Endothelial cell of umbilical vein (primary cell): ENCODE measurements at regions not wholly inside any gene's neighbourhood (a gene's known extent, or its start where the extent isn't known, plus 50 kb on each side); places are given as distances from the start of the nearest gene placed in this dataset.

ENCODE experiments used
- BruUV-seq: library from RNA; stranded (reverse); fragments of 400-500 nt; replicated peaks from 2 replicates; lab custom pipeline; 2021; lab: Mats Ljungman, UMichigan
- CTCF ChIA-PET: fragments of 300-600, 350-600 bp; sonication (Branson Sonifier 250); formaldehyde crosslinking; loops from one replicate; lab custom pipeline; 2021; ENCODE audit warnings: antibody characterized with exemption, inconsistent platforms; lab: Charles Lee
- POLR2A ChIA-PET: fragments of 300-600, 350-600 bp; sonication (Branson Sonifier 250); formaldehyde crosslinking; loops from one replicate; lab custom pipeline; 2021; ENCODE audit warnings: antibody characterized with exemption, inconsistent platforms; lab: Charles Lee
- DNase-seq: peaks from one replicate; pipeline ENCODE4 v3.0.0-alpha.2; 2011; ENCODE audit warnings: low read depth, low spot score
- FAIRE-seq: peaks from 2 replicates; lab custom pipeline; 2011; peaks lifted over from hg19 to GRCh38; lab: Jason Lieb, UNC
- H2AFZ ChIP-seq: 2 replicates; pipeline ENCODE4 v1.6.0; 2012; ENCODE audit warnings: low read depth, low read length, control low read depth, inconsistent platforms
- H3K27ac ChIP-seq: 2 replicates; pipeline ENCODE4 v1.5.1; 2011; ENCODE audit warnings: low read depth, mild to moderate bottlenecking, control low read depth, low read length, moderate library complexity; ENCODE audit not compliant: insufficient read depth
- H3K27me3 ChIP-seq, 2 experiments: 2 replicates each; pipeline versions ENCODE4 v1.6.0 to v1.6.1; 2011; ENCODE audit warnings: low read length in 2 of 2, mixed read lengths in 1 of 2; ENCODE audit not compliant: control insufficient read depth in 2 of 2, insufficient read depth in 2 of 2
- H3K36me3 ChIP-seq, 2 experiments: 2 replicates in 1 of 2; 3 replicates in 1 of 2; pipeline ENCODE4 v1.5.1; 2011; ENCODE audit warnings: low read length in 2 of 2, mild to moderate bottlenecking in 1 of 2, moderate library complexity in 1 of 2; ENCODE audit not compliant: control insufficient read depth in 2 of 2, insufficient read depth in 2 of 2; ENCODE audit errors: extremely low read depth in 1 of 2
- H3K4me1 ChIP-seq: 3 replicates; pipeline ENCODE4 v1.5.1; 2011; ENCODE audit warnings: mild to moderate bottlenecking, low read length; ENCODE audit not compliant: control insufficient read depth, insufficient read depth; ENCODE audit errors: extremely low read depth
- H3K4me2 ChIP-seq: 2 replicates; pipeline ENCODE4 v1.6.1; 2011; ENCODE audit warnings: low read length, control low read depth, mixed read lengths; ENCODE audit not compliant: insufficient read depth
- H3K4me3 ChIP-seq, 3 experiments: fragments of 200-600 bp in 1 of 3; sonication (generic), shearing (Covaris generic) in 1 of 3; replicated peaks in 1 of 3; 2 replicates each; pipeline ENCODE4 v1.5.1; 2011 to 2016; ENCODE audit warnings: control low read depth in 3 of 3, low read length in 3 of 3, mild to moderate bottlenecking in 2 of 3, inconsistent platforms in 1 of 3, low read depth in 1 of 3, moderate library complexity in 1 of 3; ENCODE audit not compliant: insufficient read depth in 1 of 3
- H3K79me2 ChIP-seq: 2 replicates; pipeline ENCODE4 v1.6.0; 2012; ENCODE audit warnings: low read length, inconsistent platforms; ENCODE audit not compliant: control insufficient read depth, insufficient read depth
- H3K9ac ChIP-seq: replicated peaks from 2 replicates; pipeline ENCODE3; 2011; ENCODE audit warnings: low read length, control low read depth; ENCODE audit not compliant: insufficient read depth; ENCODE audit errors: extremely low read depth
- H3K9me1 ChIP-seq: replicated peaks from 3 replicates; pipeline ENCODE4 v1.6.0; 2011; ENCODE audit warnings: mild to moderate bottlenecking, low read length; ENCODE audit not compliant: control insufficient read depth, insufficient read depth; ENCODE audit errors: extremely low read depth
- H3K9me3 ChIP-seq: replicated peaks from 2 replicates; pipeline ENCODE4 v1.5.1; 2012; ENCODE audit warnings: low read length, inconsistent platforms; ENCODE audit not compliant: control insufficient read depth, insufficient read depth
- H4K20me1 ChIP-seq: replicated peaks from 2 replicates; pipeline ENCODE3; 2011; ENCODE audit warnings: mild to moderate bottlenecking, low read length; ENCODE audit not compliant: control insufficient read depth, insufficient read depth; ENCODE audit errors: extremely low read depth
- EZH2 ChIP-seq: IDR thresholded peaks from 2 replicates; pipeline ENCODE4 v1.6.1; 2012; ENCODE audit warnings: borderline replicate concordance, low read depth, mild to moderate bottlenecking, moderate library complexity, low read length, inconsistent platforms; ENCODE audit not compliant: severe bottlenecking
- FOS ChIP-seq: IDR thresholded peaks from 2 replicates; pipeline ENCODE4 v1.6.1; 2011; ENCODE audit warnings: mild to moderate bottlenecking, low read length, moderate library complexity, borderline replicate concordance; ENCODE audit not compliant: insufficient read depth
- GATA2 ChIP-seq: IDR thresholded peaks from 2 replicates; pipeline ENCODE4 v1.7.0; 2011; ENCODE audit warnings: low read depth, mild to moderate bottlenecking, moderate library complexity, mixed read lengths, low read length; ENCODE audit not compliant: insufficient read length, insufficient read depth
- JUN ChIP-seq: IDR thresholded peaks from 2 replicates; pipeline ENCODE4 v1.6.1; 2011; ENCODE audit warnings: borderline replicate concordance, low read depth; ENCODE audit not compliant: insufficient read length, insufficient read depth
- MYC ChIP-seq: IDR thresholded peaks from one replicate; pipeline ENCODE4 v1.6.1; 2011; ENCODE audit warnings: mild to moderate bottlenecking, low read depth, low read length
- POLR2A ChIP-seq: IDR thresholded peaks from 2 replicates; pipeline ENCODE4 v1.6.1; 2012; ENCODE audit warnings: low read depth, mild to moderate bottlenecking, control low read depth, low read length
- POLR2AphosphoS5 ChIP-seq: IDR thresholded peaks from 2 replicates; pipeline ENCODE4 v1.6.1; 2012; ENCODE audit warnings: low read depth, mild to moderate bottlenecking, control low read depth, low read length, moderate library complexity; ENCODE audit not compliant: insufficient read depth
- dilution Hi-C: fragments of 300-500 bp; cut with MboI; formaldehyde crosslinking; loops from one replicate; pipeline ENCODE4 v1.15.0; 2019; ENCODE audit warnings: low sequenced_read_pairs; ENCODE audit not compliant: extremely low pct_ligation_motif_present
- intact Hi-C: fragments of 100-400 bp; cut with micrococcal nuclease; formaldehyde crosslinking; loops from one replicate; pipeline ENCODE4 v1.10.0; 2022
- TF ChIP-seq, protein P1 (sequence below), 2 donors: IDR thresholded peaks; 1 replicate in 1 of 2; 2 replicates in 1 of 2; pipeline ENCODE4 v1.5.1; 2011; ENCODE audit warnings: low read length in 2 of 2, mild to moderate bottlenecking in 2 of 2, moderate library complexity in 2 of 2, control low read depth in 1 of 2, inconsistent platforms in 1 of 2, low read depth in 1 of 2; ENCODE audit not compliant: insufficient read depth in 1 of 2; ENCODE audit errors: extremely low read depth in 1 of 2

DNA sequence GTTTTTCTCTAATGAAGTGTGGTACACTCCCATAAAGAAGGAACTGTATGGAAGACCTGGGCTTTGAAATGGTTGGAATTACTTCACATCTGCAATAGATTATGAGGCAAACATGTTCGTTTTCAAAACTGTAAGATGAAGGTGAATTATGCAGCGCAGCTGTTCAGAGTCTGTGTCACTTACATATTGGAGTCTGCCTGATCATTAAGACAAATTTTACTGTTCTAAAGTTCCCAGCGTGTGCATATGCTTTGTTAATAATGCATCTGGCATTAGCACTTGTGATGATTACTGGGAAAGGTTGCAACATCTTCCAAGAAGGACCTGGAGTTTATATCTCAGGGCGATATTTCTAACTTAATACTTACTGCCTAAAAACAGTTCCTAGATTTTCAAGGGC lies 255.2 kb upstream of the ZC3H12C start:
- H2AFZ ChIP-seq, result no peak overlapping the region
- no peak overlapping the region for H3K4me3 ChIP-seq
- FAIRE-seq (no peak), DNase-seq (no peak)
- dilution Hi-C loops (no loop called here), intact Hi-C loops (no loop called here)
- H4K20me1 ChIP-seq, result no peaks in the 10 kb centered on the region
- no peaks in the 10 kb centered on the region for H3K9me1 ChIP-seq
- no peak overlapping the region for H3K4me2 ChIP-seq
- no peaks in the 10 kb centered on the region for H3K9me3 ChIP-seq
- H3K27me3 ChIP-seq, result no peaks in the 10 kb centered on the region
- TF ChIP-seq GATA2, result no peak
- TF ChIP-seq FOS, result no peak
- TF ChIP-seq MYC, result no peak
- TF ChIP-seq POLR2AphosphoS5, result no peak
- TF ChIP-seq, protein P1, sequence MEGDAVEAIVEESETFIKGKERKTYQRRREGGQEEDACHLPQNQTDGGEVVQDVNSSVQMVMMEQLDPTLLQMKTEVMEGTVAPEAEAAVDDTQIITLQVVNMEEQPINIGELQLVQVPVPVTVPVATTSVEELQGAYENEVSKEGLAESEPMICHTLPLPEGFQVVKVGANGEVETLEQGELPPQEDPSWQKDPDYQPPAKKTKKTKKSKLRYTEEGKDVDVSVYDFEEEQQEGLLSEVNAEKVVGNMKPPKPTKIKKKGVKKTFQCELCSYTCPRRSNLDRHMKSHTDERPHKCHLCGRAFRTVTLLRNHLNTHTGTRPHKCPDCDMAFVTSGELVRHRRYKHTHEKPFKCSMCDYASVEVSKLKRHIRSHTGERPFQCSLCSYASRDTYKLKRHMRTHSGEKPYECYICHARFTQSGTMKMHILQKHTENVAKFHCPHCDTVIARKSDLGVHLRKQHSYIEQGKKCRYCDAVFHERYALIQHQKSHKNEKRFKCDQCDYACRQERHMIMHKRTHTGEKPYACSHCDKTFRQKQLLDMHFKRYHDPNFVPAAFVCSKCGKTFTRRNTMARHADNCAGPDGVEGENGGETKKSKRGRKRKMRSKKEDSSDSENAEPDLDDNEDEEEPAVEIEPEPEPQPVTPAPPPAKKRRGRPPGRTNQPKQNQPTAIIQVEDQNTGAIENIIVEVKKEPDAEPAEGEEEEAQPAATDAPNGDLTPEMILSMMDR (IDR thresholded peaks at IDR 0.05; ENCODE audit: extremely low read depth in 1 of 2, insufficient read depth in 1 of 2, low read depth in 1 of 2, low read length in 2 of 2), result no peak
- no peak for TF ChIP-seq JUN
- no peak for TF ChIP-seq POLR2A
- no peak for TF ChIP-seq EZH2
- BruUV-seq, result no TSS peak
- no peak overlapping the region for H3K9ac ChIP-seq
- ChIA-PET CTCF (interaction anchor here (1.2 kb wide), 1 partner anchor 15 kb away, joined by 3 read pairs; no protein-coding TSS in a partner anchor), POLR2A (no interaction called here)
- H3K79me2 ChIP-seq, result no peaks in the 10 kb centered on the region
- H3K27ac ChIP-seq, result no peak overlapping the region
- H3K4me1 ChIP-seq, result no peaks in the 10 kb centered on the region
- H3K36me3 ChIP-seq, result no peaks in the 10 kb centered on the region
